ENCODE measurements at regions not wholly inside any gene's neighbourhood (a gene's known extent, or its start where the extent isn't known, plus 50 kb on each side); places are given as distances from the start of the nearest gene placed in this dataset.

GRCh38 chr3:152638214-152638613 is 196.7 kb upstream of the P2RY1 start:
- H2AFZ ChIP-seq (ENCODE audit: low read depth, low read length): no peak overlapping the region
- no peaks in the 10 kb centered on the region for H3K4me1 ChIP-seq (ENCODE audit: control insufficient read depth, extremely low read depth, insufficient read depth, low read length)
- no peak for DNase-seq (ENCODE audit: low read depth, low spot score)
- FAIRE-seq: no peak
- H3K27ac ChIP-seq (ENCODE audit: insufficient read depth, low read depth, low read length): no peak overlapping the region
- BruUV-seq (replicated peaks): no TSS peak
- no peaks in the 10 kb centered on the region for H3K9me1 ChIP-seq (replicated peaks; ENCODE audit: control insufficient read depth, extremely low read depth, insufficient read depth, low read length)
- no peak overlapping the region for H3K4me3 ChIP-seq (replicated peaks in 1 of 3; ENCODE audit: insufficient read depth in 1 of 3, low read depth in 1 of 3, low read length in 3 of 3)
- CTCF ChIA-PET: no interaction called here
- intact Hi-C loops (cut with micrococcal nuclease): no loop called here
- TF ChIP-seq POLR2A (IDR thresholded peaks at IDR 0.05; ENCODE audit: low read depth, low read length): no peak
- no peak for TF ChIP-seq MAX (IDR thresholded peaks at IDR 0.05; ENCODE audit: insufficient read depth, insufficient read length)
- TF ChIP-seq JUN (IDR thresholded peaks at IDR 0.05; ENCODE audit: borderline replicate concordance, insufficient read depth, insufficient read length, low read depth): no peak
- no peak for TF ChIP-seq POLR2AphosphoS5 (IDR thresholded peaks at IDR 0.05; ENCODE audit: insufficient read depth, low read depth, low read length)
- TF ChIP-seq FOS (IDR thresholded peaks at IDR 0.05; ENCODE audit: borderline replicate concordance, insufficient read depth, low read length): no peak
- no peak for TF ChIP-seq EZH2 (IDR thresholded peaks at IDR 0.05; ENCODE audit: borderline replicate concordance, low read depth, low read length, severe bottlenecking)
- TF ChIP-seq MYC (IDR thresholded peaks at IDR 0.05; ENCODE audit: low read depth, low read length): no peak
- no peak for TF ChIP-seq GATA2 (IDR thresholded peaks at IDR 0.05; ENCODE audit: insufficient read depth, insufficient read length, low read depth, low read length)
- TF ChIP-seq CTCF (IDR thresholded peaks at IDR 0.05; ENCODE audit: extremely low read depth in 1 of 2, insufficient read depth in 1 of 2, low read depth in 1 of 2, low read length in 2 of 2): no peak
- no peak overlapping the region for H3K4me2 ChIP-seq (ENCODE audit: insufficient read depth, low read length)
- H3K79me2 ChIP-seq (ENCODE audit: control insufficient read depth, insufficient read depth, low read length): no peaks in the 10 kb centered on the region
- H4K20me1 ChIP-seq (replicated peaks; ENCODE audit: control insufficient read depth, extremely low read depth, insufficient read depth, low read length): no peaks in the 10 kb centered on the region
- POLR2A ChIA-PET: no interaction called here
- H3K9ac ChIP-seq (replicated peaks; ENCODE audit: extremely low read depth, insufficient read depth, low read length): no peak overlapping the region
- dilution Hi-C loops (cut with MboI; ENCODE audit: extremely low pct_ligation_motif_present, low sequenced_read_pairs): no loop called here
- H3K27me3 ChIP-seq (ENCODE audit: control insufficient read depth in 2 of 2, insufficient read depth in 2 of 2, low read length in 2 of 2): no peaks in the 10 kb centered on the region
- no peaks in the 10 kb centered on the region for H3K9me3 ChIP-seq (replicated peaks; ENCODE audit: control insufficient read depth, insufficient read depth, low read length)
- H3K36me3 ChIP-seq (ENCODE audit: control insufficient read depth in 2 of 2, extremely low read depth in 1 of 2, insufficient read depth in 2 of 2, low read length in 2 of 2): no peaks in the 10 kb centered on the region

All from endothelial cell of umbilical vein (primary cell).